ENCODE measurements at regions not wholly inside any gene's neighbourhood (a gene's known extent, or its start where the extent isn't known, plus 50 kb on each side); places are given as distances from the start of the nearest gene placed in this dataset.

DNA sequence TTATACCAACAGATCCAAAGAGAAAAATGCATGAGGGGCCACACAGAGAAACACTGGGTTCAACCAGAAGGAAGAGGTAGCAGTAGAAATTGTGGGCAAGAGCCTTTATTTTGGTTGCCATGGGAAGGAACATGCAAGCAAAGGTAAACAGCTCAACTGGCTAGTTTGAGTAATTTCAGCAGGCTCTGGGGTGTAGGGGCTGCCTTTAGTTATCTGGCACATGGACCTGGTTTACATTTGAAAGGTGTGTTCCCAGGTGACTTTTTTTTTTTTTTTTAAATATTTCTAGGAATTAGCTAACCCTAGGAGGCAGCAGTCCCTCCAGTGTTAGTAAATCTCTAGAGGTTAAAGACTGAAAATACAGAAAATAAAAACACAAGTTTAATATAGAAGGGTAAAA is 481.9 kb downstream of the ACTRT1 start:
- TF ChIP-seq, protein P1, sequence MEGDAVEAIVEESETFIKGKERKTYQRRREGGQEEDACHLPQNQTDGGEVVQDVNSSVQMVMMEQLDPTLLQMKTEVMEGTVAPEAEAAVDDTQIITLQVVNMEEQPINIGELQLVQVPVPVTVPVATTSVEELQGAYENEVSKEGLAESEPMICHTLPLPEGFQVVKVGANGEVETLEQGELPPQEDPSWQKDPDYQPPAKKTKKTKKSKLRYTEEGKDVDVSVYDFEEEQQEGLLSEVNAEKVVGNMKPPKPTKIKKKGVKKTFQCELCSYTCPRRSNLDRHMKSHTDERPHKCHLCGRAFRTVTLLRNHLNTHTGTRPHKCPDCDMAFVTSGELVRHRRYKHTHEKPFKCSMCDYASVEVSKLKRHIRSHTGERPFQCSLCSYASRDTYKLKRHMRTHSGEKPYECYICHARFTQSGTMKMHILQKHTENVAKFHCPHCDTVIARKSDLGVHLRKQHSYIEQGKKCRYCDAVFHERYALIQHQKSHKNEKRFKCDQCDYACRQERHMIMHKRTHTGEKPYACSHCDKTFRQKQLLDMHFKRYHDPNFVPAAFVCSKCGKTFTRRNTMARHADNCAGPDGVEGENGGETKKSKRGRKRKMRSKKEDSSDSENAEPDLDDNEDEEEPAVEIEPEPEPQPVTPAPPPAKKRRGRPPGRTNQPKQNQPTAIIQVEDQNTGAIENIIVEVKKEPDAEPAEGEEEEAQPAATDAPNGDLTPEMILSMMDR (conservative IDR thresholded peaks at IDR 0.05; ENCODE audit: low read depth, low read length) = no peak
- TF ChIP-seq POLR2A (IDR thresholded peaks at IDR 0.05; ENCODE audit: low read depth, low read length) = no peak

Measured in IMR-90 (cell line).